Activated naive CD4-positive, alpha-beta T cell treated with anti-CD3 and anti-CD28 coated beads, Interleukin-2, amount 50 U/mL, for 72 hours (primary cell): ENCODE measurements at regions not wholly inside any gene's neighbourhood (a gene's known extent, or its start where the extent isn't known, plus 50 kb on each side); places are given as distances from the start of the nearest gene placed in this dataset.
"Not testable (repeated sequence)": the region's sequence is repeated elsewhere in the genome, so short reads cannot be mapped to it uniquely, and the experiment has no call there.

Experiments used
- ATAC-seq, 2 donors: fragments of 150-1000 bp; cut with Tn5 transposase; 2 replicates each; pipeline ENCODE4 v1.10.0; 2021; ENCODE audit warnings: mild to moderate bottlenecking in 2 of 2, moderate library complexity in 2 of 2
- DNase-seq, 2 donors: peaks; one replicate each; pipeline ENCODE4 v3.0.0; 2021 to 2022; ENCODE audit warnings: low spot score in 2 of 2
- H3K27ac Mint-ChIP-seq, 2 donors: one replicate each; pipeline ENCODE4 v1.8.0; 2022; ENCODE audit warnings: mild to moderate bottlenecking in 2 of 2, mixed read lengths in 2 of 2
- H3K36me3 Mint-ChIP-seq, 2 donors: one replicate each; pipeline ENCODE4 v1.8.0; 2022; ENCODE audit warnings: mixed read lengths in 2 of 2
- H3K9me3 Mint-ChIP-seq, 2 donors: one replicate each; pipeline ENCODE4 v1.8.0; 2022; ENCODE audit warnings: mixed read lengths in 2 of 2

DNA sequence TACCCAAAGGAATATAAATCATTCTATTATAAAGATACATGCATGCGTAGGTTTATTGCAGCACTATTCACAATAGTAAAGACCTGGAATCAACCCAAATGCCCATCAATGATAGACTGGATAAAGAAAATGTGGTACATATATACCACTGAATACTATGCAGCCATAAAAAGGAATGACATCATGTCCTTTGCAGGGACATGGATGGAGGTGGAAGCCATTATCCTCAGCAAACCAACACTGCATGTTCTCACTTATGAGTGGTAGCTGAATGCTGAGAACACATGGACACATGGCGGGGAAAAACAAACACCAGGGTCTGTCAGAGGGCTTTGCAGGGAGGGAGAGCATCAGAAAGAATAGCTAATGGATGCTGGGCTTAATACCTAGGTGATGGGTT, 149.4 kb upstream of the OLIG3 start:
- not testable (repeated sequence) for H3K9me3 Mint-ChIP-seq, H3K27ac Mint-ChIP-seq, H3K36me3 Mint-ChIP-seq, ATAC-seq, DNase-seq

DNA sequence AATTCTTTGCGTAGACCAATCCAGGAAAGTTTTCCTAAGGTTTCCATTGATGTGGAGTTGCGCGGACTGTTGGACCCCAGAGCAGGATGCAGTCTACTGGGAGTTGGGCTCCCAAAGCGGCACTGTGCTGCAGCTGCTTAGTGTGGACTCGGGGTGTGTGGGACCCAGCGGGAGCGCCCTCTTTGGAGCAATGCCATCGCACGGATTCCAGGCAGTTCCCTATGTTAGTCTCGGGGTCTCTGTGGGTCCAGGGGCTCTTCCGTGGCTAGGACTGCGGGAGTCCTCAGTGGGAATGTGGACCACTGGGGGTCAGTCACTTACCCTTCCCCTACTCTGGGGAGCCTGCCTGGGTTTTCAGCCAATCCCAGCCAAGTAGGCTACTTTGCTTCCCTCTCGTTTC, 151.7 kb upstream of the OLIG3 start:
- Mint-ChIP-seq H3K36me3 (no peaks in the 10 kb centered on the region), H3K27ac (no peak overlapping the region), H3K9me3 (no peaks in the 10 kb centered on the region)
- no peak for DNase-seq
- no peak for ATAC-seq

- ATAC-seq (no peak), DNase-seq (no peak)
- no peaks in the 10 kb centered on the region for H3K9me3 Mint-ChIP-seq
- H3K36me3 Mint-ChIP-seq: no peaks in the 10 kb centered on the region
- no peak overlapping the region for H3K27ac Mint-ChIP-seq
These were observed 152.3 kb upstream of the OLIG3 start for GRCh38 chr6:137646484-137646883.

GRCh38 chr6:137647762-137648447, 153.7 kb upstream of the OLIG3 start:
- Mint-ChIP-seq H3K27ac (no peak overlapping the region), H3K9me3 (no peaks in the 10 kb centered on the region), H3K36me3 (no peaks in the 10 kb centered on the region)
- peak; percentile 70 to 82 for ATAC-seq
- DNase-seq: no peak

DNA sequence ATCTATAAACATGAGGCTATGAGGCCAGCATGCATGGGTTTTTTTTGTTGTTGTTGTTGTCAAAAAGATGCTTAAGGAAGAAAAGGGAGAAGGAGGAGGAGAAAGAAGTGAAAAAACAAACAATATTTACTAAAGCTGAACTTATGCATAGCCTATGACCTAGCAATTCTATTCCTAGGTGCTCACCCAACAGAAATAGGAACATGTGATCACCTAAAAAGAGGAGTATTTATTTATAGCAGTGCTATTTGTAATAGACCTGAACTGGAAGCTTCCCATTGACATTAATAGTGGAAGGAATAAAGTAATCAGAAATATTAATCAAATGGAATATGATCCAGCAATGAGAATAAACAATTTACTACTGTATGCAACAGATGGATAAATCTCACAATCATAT, 156.5 kb upstream of the OLIG3 start:
- no peak overlapping the region for H3K27ac Mint-ChIP-seq
- peaks cover 7 to 8% of the 10 kb centered on the region in 2 donors for H3K9me3 Mint-ChIP-seq
- peaks cover 16 to 19% of the 10 kb centered on the region in 2 donors for H3K36me3 Mint-ChIP-seq
- DNase-seq (no peak), ATAC-seq (no peak)

DNA sequence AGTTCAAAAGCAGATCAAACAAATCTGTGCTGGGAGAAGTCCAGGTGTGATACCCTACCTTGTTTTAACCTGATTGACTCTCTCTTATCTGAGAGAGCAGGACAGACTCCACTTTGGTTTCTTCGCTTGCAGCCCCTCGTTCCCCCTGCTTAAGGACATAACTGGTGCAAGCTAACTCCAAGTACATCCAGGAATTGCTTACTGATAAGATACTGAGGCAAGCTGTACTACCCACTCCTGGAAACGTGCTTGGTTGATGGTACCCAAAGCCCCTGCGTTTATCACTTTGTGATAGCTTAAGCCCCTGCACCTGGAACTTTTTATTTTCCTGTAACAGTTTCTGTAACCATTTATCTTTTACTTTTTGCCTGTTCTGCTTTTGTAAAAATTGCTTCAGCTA, 157.0 kb upstream of the OLIG3 start:
- H3K9me3 Mint-ChIP-seq: peaks cover 7 to 8% of the 10 kb centered on the region in 2 donors
- peaks cover 18 to 19% of the 10 kb centered on the region in 2 donors for H3K36me3 Mint-ChIP-seq
- ATAC-seq: no peak
- no peak for DNase-seq
- H3K27ac Mint-ChIP-seq: no peak overlapping the region

GRCh38 chr6:137651591-137652335, 157.6 kb upstream of the OLIG3 start:
- ATAC-seq (no peak), DNase-seq (no peak)
- Mint-ChIP-seq H3K27ac (no peak overlapping the region), H3K36me3 (peaks cover 18 to 25% of the 10 kb centered on the region in 2 donors), H3K9me3 (peaks cover 7 to 8% of the 10 kb centered on the region in 2 donors)

- ATAC-seq (no peak), DNase-seq (no peak)
- peaks cover 23 to 27% of the 10 kb centered on the region in 2 donors for H3K36me3 Mint-ChIP-seq
- no peak overlapping the region for H3K27ac Mint-ChIP-seq
- H3K9me3 Mint-ChIP-seq: peaks cover 7 to 8% of the 10 kb centered on the region in 2 donors
These were observed 158.9 kb upstream of the OLIG3 start for GRCh38 chr6:137652961-137653705.

DNA sequence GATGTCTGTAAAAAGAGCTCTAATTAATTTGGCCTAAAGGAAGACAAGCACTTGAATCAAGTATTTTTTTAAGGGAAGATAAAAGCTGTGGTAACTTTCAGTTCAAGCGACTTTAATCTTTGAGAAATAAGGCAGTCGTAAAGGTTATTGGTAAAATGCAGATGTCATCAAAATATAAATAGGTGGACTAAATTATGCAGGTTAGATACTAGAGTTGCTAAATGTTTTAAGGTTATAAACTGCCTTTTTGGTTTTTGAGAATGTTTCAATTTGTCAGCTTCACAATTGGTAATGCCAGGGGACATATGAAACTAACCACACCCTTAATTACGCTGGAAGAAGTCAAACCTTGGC, 159.5 kb upstream of the OLIG3 start:
- DNase-seq (no peak), ATAC-seq (no peak)
- Mint-ChIP-seq H3K9me3 (peaks cover 7 to 8% of the 10 kb centered on the region in 2 donors), H3K36me3 (peaks cover 23 to 27% of the 10 kb centered on the region in 2 donors), H3K27ac (no peak overlapping the region)

- Mint-ChIP-seq H3K36me3 (peaks cover 23 to 27% of the 10 kb centered on the region in 2 donors), H3K9me3 (peaks cover 7 to 8% of the 10 kb centered on the region in 2 donors)
- no peak for ATAC-seq
These were observed 160.3 kb upstream of the OLIG3 start for GRCh38 chr6:137654365-137654981.

GRCh38 chr6:137655291-137655690, 161.1 kb upstream of the OLIG3 start:
- Mint-ChIP-seq H3K9me3 (peaks cover 7 to 8% of the 10 kb centered on the region in 2 donors), H3K27ac (no peak overlapping the region), H3K36me3 (peaks cover 23 to 27% of the 10 kb centered on the region in 2 donors)
- no peak for ATAC-seq
- no peak for DNase-seq

More at GRCh38 chr6:137654365-137654981, 160.3 kb upstream of the OLIG3 start:
- H3K27ac Mint-ChIP-seq: no peak overlapping the region
- DNase-seq: no peak

- H3K27ac Mint-ChIP-seq: peak overlapping the region; percentile 50 to 86
- no peak for DNase-seq
- no peak for ATAC-seq
- H3K9me3 Mint-ChIP-seq: peaks cover 7 to 8% of the 10 kb centered on the region in 2 donors
- H3K36me3 Mint-ChIP-seq: peaks cover 23 to 27% of the 10 kb centered on the region in 2 donors
These were observed 162.5 kb upstream of the OLIG3 start for GRCh38 chr6:137656735-137657134.

GRCh38 chr6:137657351-137657911, 163.2 kb upstream of the OLIG3 start:
- Mint-ChIP-seq H3K9me3 (peaks cover 7 to 8% of the 10 kb centered on the region in 2 donors), H3K27ac (peak overlapping the region; percentile 50 to 91), H3K36me3 (peaks cover 23 to 27% of the 10 kb centered on the region in 2 donors)
- ATAC-seq (peak; percentile 93 to 94), DNase-seq (peak in 1 of 2 donors; percentile 32)

- peak overlapping the region in 1 of 2 donors; percentile 91 for H3K27ac Mint-ChIP-seq
These were observed 164.1 kb upstream of the OLIG3 start for GRCh38 chr6:137658287-137658686.

GRCh38 chr6:137659871-137660270, 165.7 kb upstream of the OLIG3 start:
- no peak overlapping the region for H3K27ac Mint-ChIP-seq
- DNase-seq (no peak), ATAC-seq (no peak)
- H3K9me3 Mint-ChIP-seq: peaks cover 0 to 3% of the 10 kb centered on the region in 2 donors
- H3K36me3 Mint-ChIP-seq: peaks cover 16 to 17% of the 10 kb centered on the region in 2 donors

More at GRCh38 chr6:137658287-137658686, 164.1 kb upstream of the OLIG3 start:
- Mint-ChIP-seq H3K36me3 (peaks cover 22 to 26% of the 10 kb centered on the region in 2 donors), H3K9me3 (peaks cover 5 to 8% of the 10 kb centered on the region in 2 donors)
- no peak for DNase-seq
- ATAC-seq: no peak

- peaks cover 11 to 12% of the 10 kb centered on the region in 2 donors for H3K36me3 Mint-ChIP-seq
These were observed 166.1 kb upstream of the OLIG3 start for GRCh38 chr6:137660296-137660731.

More at GRCh38 chr6:137660296-137660731, 166.1 kb upstream of the OLIG3 start:
- DNase-seq (no peak), ATAC-seq (no peak)
- no peak overlapping the region for H3K27ac Mint-ChIP-seq
- peaks cover 0 to under 1% of the 10 kb centered on the region in 2 donors for H3K9me3 Mint-ChIP-seq
